HCT116 (cell line): ENCODE measurements at regions not wholly inside any gene's neighbourhood (a gene's known extent, or its start where the extent isn't known, plus 50 kb on each side); places are given as distances from the start of the nearest gene placed in this dataset.

Experiments used
- ATAC-seq: fragments of 200-7000 bp; cut with Tn5 transposase; 2 replicates; pipeline ENCODE4 v1.9.1; 2020; ENCODE audit warnings: mild to moderate bottlenecking, moderate library complexity
- BruUV-seq: library from RNA; stranded (reverse); fragments of 400-500 nt; replicated peaks from 2 replicates; lab custom pipeline; 2021; lab: Mats Ljungman, UMichigan
- CTCF ChIA-PET: fragments of 300-600 bp; sonication (Branson Sonifier 250); formaldehyde crosslinking; loops from one replicate; lab custom pipeline; 2021; ENCODE audit warnings: antibody characterized with exemption; lab: Charles Lee
- POLR2A ChIA-PET: fragments of 300-600, 350-600 bp; sonication (Branson Sonifier 250); formaldehyde crosslinking; loops from one replicate; lab custom pipeline; 2021; ENCODE audit warnings: antibody characterized with exemption; lab: Charles Lee
- RAD21 ChIA-PET, 2 experiments: fragments of 300-600 bp; sonication (Branson Sonifier 250); formaldehyde crosslinking; loops; one replicate each; lab custom pipeline; 2023; ENCODE audit warnings: low total read pairs in 2 of 2; ENCODE audit not compliant: uncharacterized antibody in 2 of 2, unreplicated experiment in 2 of 2, low non-redundant PET in 1 of 2; lab: Charles Lee
- DNase-seq: peaks from one replicate; pipeline ENCODE4 v3.0.0-alpha.2; 2010; ENCODE audit warnings: low read depth, low spot score
- H2AFZ ChIP-seq: fragments of 200-600 bp; shearing (Covaris generic), sonication (generic); 2 replicates; pipeline ENCODE4 v1.6.1; 2017; ENCODE audit warnings: low read depth, mixed run types, mixed read lengths, antibody characterized with exemption, low read length; ENCODE audit not compliant: poor library complexity, severe bottlenecking
- H3K27ac ChIP-seq: 2 replicates; pipeline ENCODE4 v1.5.1; 2012; ENCODE audit warnings: low read depth, low read length
- H3K27me3 ChIP-seq: fragments of 200-600 bp; sonication (generic); 2 replicates; pipeline ENCODE4 v1.6.1; 2016; ENCODE audit warnings: mixed run types, low read length, mixed read lengths; ENCODE audit not compliant: insufficient read depth
- H3K36me3 ChIP-seq, 2 experiments: fragments of 200-500 bp in 1 of 2; fragments of 200-600 bp in 1 of 2; sonication (Bioruptor generic) in 1 of 2; sonication (generic) in 1 of 2; 2 replicates each; pipeline versions ENCODE4 v1.5.1 to v1.6.1; 2014 to 2016; ENCODE audit warnings: low read length in 2 of 2, inconsistent platforms in 1 of 2, mixed read lengths in 1 of 2, mixed run types in 1 of 2; ENCODE audit not compliant: insufficient read depth in 2 of 2, control insufficient read depth in 1 of 2
- H3K4me1 ChIP-seq, 2 experiments: fragments of 200-600 bp in 1 of 2; sonication (generic) in 1 of 2; 2 replicates each; pipeline versions ENCODE4 v1.5.1 to v1.6.1; 2012 to 2017; ENCODE audit warnings: low read length in 2 of 2, inconsistent platforms in 1 of 2, mild to moderate bottlenecking in 1 of 2, mixed read lengths in 1 of 2, mixed run types in 1 of 2, moderate library complexity in 1 of 2; ENCODE audit not compliant: insufficient read depth in 2 of 2, control insufficient read depth in 1 of 2
- H3K4me2 ChIP-seq: fragments of 200-600 bp; sonication (generic); 2 replicates; pipeline ENCODE4 v1.6.1; 2017; ENCODE audit warnings: mixed run types, low read length, mixed read lengths
- H3K4me3 ChIP-seq, 2 experiments: fragments of 200-600 bp in 1 of 2; sonication (generic) in 1 of 2; replicated peaks in 1 of 2; 2 replicates each; pipeline ENCODE4 v1.5.1; 2011 to 2016; ENCODE audit warnings: low read length in 2 of 2, control low read depth in 1 of 2, low read depth in 1 of 2, mild to moderate bottlenecking in 1 of 2, mixed read lengths in 1 of 2, mixed run types in 1 of 2
- H3K79me2 ChIP-seq: fragments of 200-600 bp; sonication (generic); 2 replicates; pipeline ENCODE4 v1.6.1; 2017; ENCODE audit warnings: mild to moderate bottlenecking, mixed run types, low read length, moderate library complexity, mixed read lengths; ENCODE audit not compliant: insufficient read depth
- H3K9ac ChIP-seq: fragments of 200-600 bp; sonication (generic); 2 replicates; pipeline ENCODE4 v1.6.1; 2016; ENCODE audit warnings: low read length, mixed read lengths
- H3K9me2 ChIP-seq: fragments of 200-600 bp; sonication (generic), shearing (Covaris generic); 2 replicates; pipeline ENCODE4 v1.6.1; 2017; ENCODE audit warnings: mixed run types, mild to moderate bottlenecking, moderate library complexity; ENCODE audit not compliant: insufficient read depth
- H3K9me3 ChIP-seq, 2 experiments: fragments of 200-500 bp in 1 of 2; fragments of 200-600 bp in 1 of 2; sonication (Bioruptor generic) in 1 of 2; sonication (generic) in 1 of 2; 2 replicates each; pipeline ENCODE4 v1.6.1; 2014 to 2017; ENCODE audit warnings: low read length in 2 of 2, mixed read lengths in 2 of 2, inconsistent platforms in 1 of 2, low read depth in 1 of 2, mild to moderate bottlenecking in 1 of 2, mixed run types in 1 of 2, moderate library complexity in 1 of 2; ENCODE audit not compliant: control insufficient read depth in 1 of 2, insufficient read depth in 1 of 2
- H4K20me1 ChIP-seq: fragments of 200-600 bp; sonication (generic), shearing (Covaris generic); 2 replicates; pipeline ENCODE4 v1.6.1; 2017; ENCODE audit warnings: mixed run types, mild to moderate bottlenecking, moderate library complexity; ENCODE audit not compliant: insufficient read depth
- CBX3 ChIP-seq: IDR thresholded peaks from 2 replicates; pipeline ENCODE4 v1.6.1; 2012; ENCODE audit warnings: low read depth
- EGR1 ChIP-seq: IDR thresholded peaks from 2 replicates; pipeline ENCODE4 v1.6.1; 2012; ENCODE audit warnings: low read depth
- ELF1 ChIP-seq: IDR thresholded peaks from 2 replicates; pipeline ENCODE4 v1.6.1; 2012; ENCODE audit warnings: low read depth, borderline replicate concordance
- EZH2phosphoT487 ChIP-seq: fragments of 200-600 bp; IDR thresholded peaks from 2 replicates; pipeline ENCODE4 v1.6.1; 2018; ENCODE audit warnings: antibody characterized with exemption, borderline replicate concordance
- JUND ChIP-seq: IDR thresholded peaks from 2 replicates; pipeline ENCODE4 v1.6.1; 2012
- POLR2AphosphoS5 ChIP-seq: IDR thresholded peaks from 2 replicates; pipeline ENCODE4 v1.6.1; 2011; ENCODE audit warnings: mild to moderate bottlenecking, low read depth, low read length, moderate library complexity
- SP1 ChIP-seq: IDR thresholded peaks from 2 replicates; pipeline ENCODE4 v1.6.1; 2012; ENCODE audit warnings: low read depth
- SRF ChIP-seq: IDR thresholded peaks from 2 replicates; pipeline ENCODE4 v1.6.1; 2012; ENCODE audit warnings: low read depth
- TCF7L2 ChIP-seq: IDR thresholded peaks from 2 replicates; pipeline ENCODE4 v1.7.0; 2011; ENCODE audit warnings: borderline replicate concordance, inconsistent platforms; ENCODE audit not compliant: insufficient read depth, insufficient read length; ENCODE audit errors: extremely low read depth
- YY1 ChIP-seq: IDR thresholded peaks from 2 replicates; pipeline ENCODE4 v1.6.1; 2011; ENCODE audit warnings: low read length, low read depth, moderate library complexity, mild to moderate bottlenecking; ENCODE audit not compliant: insufficient replicate concordance; ENCODE audit errors: extremely low read depth
- ZFX ChIP-seq: fragments of 450-650 bp; IDR thresholded peaks from 2 replicates; pipeline ENCODE4 v1.6.1; 2017
- ZNF274 ChIP-seq: fragments of 200-500 bp; sonication (Bioruptor generic); IDR thresholded peaks from 2 replicates; pipeline ENCODE4 v1.6.1; 2014; ENCODE audit warnings: mild to moderate bottlenecking, low read depth, low read length, inconsistent platforms
- intact Hi-C: fragments of 100-400 bp; cut with micrococcal nuclease; formaldehyde crosslinking; loops from 2 replicates; pipeline ENCODE4 v1.10.0; 2022
- TF ChIP-seq, protein P1 (sequence below): IDR thresholded peaks from 2 replicates; pipeline ENCODE4 v1.6.1; 2012
- TF ChIP-seq, protein P2 (sequence below), 3 experiments: fragments of 200-600 bp in 1 of 3; sonication (generic) in 1 of 3; IDR thresholded peaks in 2 of 3; conservative IDR thresholded peaks in 1 of 3; 2 replicates each; pipeline ENCODE4 v1.5.1; 2012 to 2017; ENCODE audit warnings: low read depth in 2 of 3, low read length in 2 of 3, antibody characterized with exemption in 1 of 3, borderline replicate concordance in 1 of 3, control low read depth in 1 of 3, mild to moderate bottlenecking in 1 of 3, mixed read lengths in 1 of 3, mixed run types in 1 of 3, moderate library complexity in 1 of 3; ENCODE audit not compliant: insufficient read depth in 1 of 3
- TF ChIP-seq, protein P3 (sequence below): IDR thresholded peaks from 2 replicates; pipeline ENCODE4 v1.6.1; 2011; ENCODE audit warnings: mild to moderate bottlenecking, low read length, moderate library complexity; ENCODE audit not compliant: insufficient replicate concordance; ENCODE audit errors: extremely low read depth
- TF ChIP-seq, protein P4 (sequence below): IDR thresholded peaks from 2 replicates; pipeline ENCODE4 v1.6.1; 2012

DNA sequence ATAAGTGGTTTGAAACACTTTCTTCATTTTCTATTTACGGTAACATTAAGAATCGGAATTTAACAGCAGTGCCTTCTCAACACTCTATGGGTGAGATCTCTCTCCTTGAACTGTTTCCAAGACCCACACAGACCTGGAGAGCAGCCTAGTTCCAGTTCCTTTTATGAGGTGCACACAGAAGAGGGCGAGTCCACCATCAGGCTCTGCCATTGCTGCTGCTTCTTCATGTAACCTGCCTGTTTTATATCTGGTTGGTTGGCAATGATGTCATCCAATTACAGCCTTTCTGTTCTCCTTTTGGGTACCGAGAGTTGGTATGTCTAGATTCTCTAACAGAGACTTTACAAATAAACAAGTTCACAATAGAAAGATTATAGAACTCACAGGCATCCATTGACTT, 225.7 kb downstream of the UTP18 start:
- CTCF ChIA-PET = no interaction called here

DNA sequence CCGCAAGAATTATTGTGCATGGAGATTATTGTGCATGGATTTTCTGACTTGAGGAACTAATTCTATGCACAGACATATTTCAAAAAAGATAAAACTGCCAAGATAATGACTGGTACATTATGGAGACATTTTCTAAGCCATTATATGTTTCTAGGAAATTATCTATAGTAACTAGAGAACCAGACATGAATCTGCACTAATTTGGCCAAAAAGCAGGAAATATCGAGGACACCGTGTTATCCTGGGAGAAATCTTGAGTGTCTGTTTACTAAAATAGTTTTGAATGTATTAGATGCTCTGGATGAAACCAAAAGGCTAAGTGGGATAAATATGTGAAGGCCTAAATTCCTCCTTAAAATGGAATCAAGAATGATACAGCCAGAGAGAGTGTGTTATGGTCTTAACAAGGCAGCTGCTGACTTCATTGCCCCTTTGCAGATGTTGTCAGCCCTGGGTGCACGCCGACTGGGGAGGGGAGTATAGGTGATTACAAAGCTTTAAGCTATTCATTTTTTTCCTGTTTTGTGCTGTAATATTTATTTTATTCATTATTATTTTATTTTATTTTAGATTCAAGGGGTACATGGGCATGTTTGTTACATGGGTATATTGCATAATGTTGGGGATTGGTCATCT, 226.7 kb downstream of the UTP18 start:
- H3K9me3 ChIP-seq = peaks cover 0 to 3% of the 10 kb centered on the region in 2 experiments; a peak in 2 of 4 replicates
- ChIA-PET CTCF (interaction anchor here (1.3 to 1.8 kb wide), 4 partner anchors 10 to 246 kb away, joined by 4 to 26 read pairs (median 15); no protein-coding TSS in a partner anchor), RAD21 (no interaction called here), POLR2A (no interaction called here)
- peak overlapping the region; percentile 96 for H2AFZ ChIP-seq
- H3K4me1 ChIP-seq = peaks cover 0 to 9% of the 10 kb centered on the region in 2 experiments; a peak in 2 of 4 replicates
- no peak overlapping the region for H3K4me3 ChIP-seq
- no peaks in the 10 kb centered on the region for H3K27me3 ChIP-seq
- no peaks in the 10 kb centered on the region for H4K20me1 ChIP-seq
- H3K36me3 ChIP-seq = no peaks in the 10 kb centered on the region
- no peaks in the 10 kb centered on the region for H3K9me2 ChIP-seq
- no peak for ATAC-seq
- H3K4me2 ChIP-seq = no peak overlapping the region
- no peak overlapping the region for H3K27ac ChIP-seq
- no peaks in the 10 kb centered on the region for H3K79me2 ChIP-seq
- intact Hi-C loops = no loop called here
- no TSS peak for BruUV-seq
- no peak for DNase-seq
- H3K9ac ChIP-seq = no peak overlapping the region
- TF ChIP-seq, protein P1, sequence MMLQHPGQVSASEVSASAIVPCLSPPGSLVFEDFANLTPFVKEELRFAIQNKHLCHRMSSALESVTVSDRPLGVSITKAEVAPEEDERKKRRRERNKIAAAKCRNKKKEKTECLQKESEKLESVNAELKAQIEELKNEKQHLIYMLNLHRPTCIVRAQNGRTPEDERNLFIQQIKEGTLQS = no peak
- no peak for TF ChIP-seq POLR2AphosphoS5
- TF ChIP-seq, protein P2, sequence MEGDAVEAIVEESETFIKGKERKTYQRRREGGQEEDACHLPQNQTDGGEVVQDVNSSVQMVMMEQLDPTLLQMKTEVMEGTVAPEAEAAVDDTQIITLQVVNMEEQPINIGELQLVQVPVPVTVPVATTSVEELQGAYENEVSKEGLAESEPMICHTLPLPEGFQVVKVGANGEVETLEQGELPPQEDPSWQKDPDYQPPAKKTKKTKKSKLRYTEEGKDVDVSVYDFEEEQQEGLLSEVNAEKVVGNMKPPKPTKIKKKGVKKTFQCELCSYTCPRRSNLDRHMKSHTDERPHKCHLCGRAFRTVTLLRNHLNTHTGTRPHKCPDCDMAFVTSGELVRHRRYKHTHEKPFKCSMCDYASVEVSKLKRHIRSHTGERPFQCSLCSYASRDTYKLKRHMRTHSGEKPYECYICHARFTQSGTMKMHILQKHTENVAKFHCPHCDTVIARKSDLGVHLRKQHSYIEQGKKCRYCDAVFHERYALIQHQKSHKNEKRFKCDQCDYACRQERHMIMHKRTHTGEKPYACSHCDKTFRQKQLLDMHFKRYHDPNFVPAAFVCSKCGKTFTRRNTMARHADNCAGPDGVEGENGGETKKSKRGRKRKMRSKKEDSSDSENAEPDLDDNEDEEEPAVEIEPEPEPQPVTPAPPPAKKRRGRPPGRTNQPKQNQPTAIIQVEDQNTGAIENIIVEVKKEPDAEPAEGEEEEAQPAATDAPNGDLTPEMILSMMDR (IDR thresholded peaks at IDR 0.05 in 2 of 3, conservative IDR thresholded peaks at IDR 0.05 in 1 of 3; ENCODE audit: borderline replicate concordance in 1 of 3, insufficient read depth in 1 of 3, low read depth in 2 of 3, low read length in 2 of 3) = no peak
- TF ChIP-seq SRF = no peak
- TF ChIP-seq CBX3 = no peak
- no peak for TF ChIP-seq ELF1
- TF ChIP-seq YY1 = no peak
- no peak for TF ChIP-seq ZFX
- TF ChIP-seq EGR1 = no peak
- TF ChIP-seq EZH2phosphoT487 = no peak
- no peak for TF ChIP-seq ZNF274
- TF ChIP-seq, protein P3, sequence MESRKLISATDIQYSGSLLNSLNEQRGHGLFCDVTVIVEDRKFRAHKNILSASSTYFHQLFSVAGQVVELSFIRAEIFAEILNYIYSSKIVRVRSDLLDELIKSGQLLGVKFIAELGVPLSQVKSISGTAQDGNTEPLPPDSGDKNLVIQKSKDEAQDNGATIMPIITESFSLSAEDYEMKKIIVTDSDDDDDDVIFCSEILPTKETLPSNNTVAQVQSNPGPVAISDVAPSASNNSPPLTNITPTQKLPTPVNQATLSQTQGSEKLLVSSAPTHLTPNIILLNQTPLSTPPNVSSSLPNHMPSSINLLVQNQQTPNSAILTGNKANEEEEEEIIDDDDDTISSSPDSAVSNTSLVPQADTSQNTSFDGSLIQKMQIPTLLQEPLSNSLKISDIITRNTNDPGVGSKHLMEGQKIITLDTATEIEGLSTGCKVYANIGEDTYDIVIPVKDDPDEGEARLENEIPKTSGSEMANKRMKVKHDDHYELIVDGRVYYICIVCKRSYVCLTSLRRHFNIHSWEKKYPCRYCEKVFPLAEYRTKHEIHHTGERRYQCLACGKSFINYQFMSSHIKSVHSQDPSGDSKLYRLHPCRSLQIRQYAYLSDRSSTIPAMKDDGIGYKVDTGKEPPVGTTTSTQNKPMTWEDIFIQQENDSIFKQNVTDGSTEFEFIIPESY = no peak
- no peak for TF ChIP-seq TCF7L2
- no peak for TF ChIP-seq SP1
- TF ChIP-seq, protein P4, sequence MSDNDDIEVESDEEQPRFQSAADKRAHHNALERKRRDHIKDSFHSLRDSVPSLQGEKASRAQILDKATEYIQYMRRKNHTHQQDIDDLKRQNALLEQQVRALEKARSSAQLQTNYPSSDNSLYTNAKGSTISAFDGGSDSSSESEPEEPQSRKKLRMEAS = no peak
- no peak for TF ChIP-seq JUND

More for the DNA sequence above, 225.7 kb downstream of the UTP18 start:
- intact Hi-C loops = no loop called here
- H3K9me3 ChIP-seq = peaks cover 2 to 9% of the 10 kb centered on the region in 2 experiments; a peak in 2 of 4 replicates
- no TSS peak for BruUV-seq
- no peaks in the 10 kb centered on the region for H3K27me3 ChIP-seq
- H3K27ac ChIP-seq = no peak overlapping the region
- no peaks in the 10 kb centered on the region for H3K79me2 ChIP-seq
- H3K9me2 ChIP-seq = no peaks in the 10 kb centered on the region
- H3K4me3 ChIP-seq = no peak overlapping the region
- no peak overlapping the region for H2AFZ ChIP-seq
- no peaks in the 10 kb centered on the region for H4K20me1 ChIP-seq
- POLR2A ChIA-PET = no interaction called here
- RAD21 ChIA-PET = no interaction called here
- no peak for TF ChIP-seq SRF
- H3K4me1 ChIP-seq = peaks cover 0 to 9% of the 10 kb centered on the region in 2 experiments; a peak in 2 of 4 replicates
- DNase-seq = no peak
- no peak for ATAC-seq
- H3K36me3 ChIP-seq = no peaks in the 10 kb centered on the region
- H3K4me2 ChIP-seq = no peak overlapping the region
- H3K9ac ChIP-seq = no peak overlapping the region
